Bronchial epithelial cell (primary cell): ENCODE measurements at regions not wholly inside any gene's neighbourhood (a gene's known extent, or its start where the extent isn't known, plus 50 kb on each side); places are given as distances from the start of the nearest gene placed in this dataset.
A peak's percentile ranks its signal among the peaks of the same experiment; 100 is the strongest.

ENCODE experiments used
- DNase-seq: peaks from one replicate; pipeline ENCODE4 v3.0.0-alpha.2; 2010; ENCODE audit warnings: low read depth
- FAIRE-seq: peaks from 2 replicates; lab custom pipeline; 2011; peaks lifted over from hg19 to GRCh38; lab: Jason Lieb, UNC
- H3K27me3 ChIP-seq: 2 replicates; pipeline ENCODE4 v1.5.1; 2011; ENCODE audit warnings: low read length; ENCODE audit not compliant: control insufficient read depth, insufficient read depth
- H3K36me3 ChIP-seq: 2 replicates; pipeline ENCODE4 v1.5.1; 2011; ENCODE audit warnings: low read length; ENCODE audit not compliant: control insufficient read depth, insufficient read depth
- H3K4me3 ChIP-seq: 2 replicates; pipeline ENCODE4 v1.5.1; 2011; ENCODE audit warnings: mild to moderate bottlenecking, low read depth, low read length, control low read depth
- CTCF ChIP-seq: IDR thresholded peaks from 2 replicates; pipeline ENCODE4 v1.5.1; 2011; ENCODE audit warnings: mild to moderate bottlenecking, moderate library complexity, low read length, control low read depth, inconsistent platforms; ENCODE audit not compliant: insufficient read depth, severe bottlenecking

DNA sequence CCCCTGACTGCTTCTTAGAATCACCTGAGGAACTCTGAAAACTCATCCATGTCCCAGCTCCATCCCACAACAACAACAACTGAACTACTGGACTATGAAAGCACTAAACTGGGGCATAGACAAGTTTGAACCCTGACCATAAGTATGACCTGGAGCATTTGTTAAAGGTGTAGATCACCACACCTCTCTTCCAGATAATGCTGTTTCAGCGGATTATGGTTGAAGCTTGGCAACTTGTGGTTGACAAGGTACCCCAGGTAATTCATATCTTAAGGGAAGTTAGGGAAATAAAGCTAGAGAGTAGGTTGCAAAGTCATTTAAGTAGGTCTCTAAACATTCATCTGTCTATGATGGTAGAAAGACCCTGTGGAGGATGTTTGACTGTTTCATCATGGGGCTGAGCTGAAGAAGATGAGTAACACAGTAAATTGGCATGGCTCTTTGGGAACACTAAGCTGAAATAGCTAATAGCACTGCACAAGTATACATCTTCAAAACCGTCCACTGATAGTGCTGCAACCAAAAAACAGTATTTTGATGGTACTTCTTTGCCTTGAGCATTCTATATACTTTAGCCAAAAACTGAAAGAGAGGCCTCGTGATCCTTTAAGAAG, 80.2 kb downstream of the TMEM174 start:
- TF ChIP-seq CTCF: no peak
- Histone ChIP-seq H3K4me3 (no peak overlapping the region), H3K36me3 (no peaks in the 10 kb centered on the region), H3K27me3 (no peaks in the 10 kb centered on the region)
- DNase-seq: no peak
- FAIRE-seq: peak; percentile 58

DNA sequence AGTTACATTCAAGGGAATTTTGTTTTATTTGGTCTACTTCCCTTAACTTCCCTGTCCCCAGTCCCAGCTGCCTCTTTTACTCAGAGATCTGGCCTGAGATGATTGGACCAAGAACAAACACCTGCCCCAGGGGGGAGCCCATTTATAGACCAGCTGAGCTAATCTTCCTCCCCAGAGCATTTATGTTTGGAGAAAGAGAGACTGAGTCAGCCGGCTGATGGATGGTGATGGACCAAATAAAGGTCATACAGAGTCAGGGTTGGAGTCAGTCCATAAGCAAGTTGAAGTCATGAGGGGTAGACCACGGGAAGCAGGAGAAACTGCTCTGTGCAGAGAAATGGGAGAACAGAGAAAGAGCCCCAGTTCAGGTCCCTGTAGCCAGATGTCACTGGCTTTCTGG, 77.7 kb downstream of the TMEM174 start:
- no peak for TF ChIP-seq CTCF
- no peak for FAIRE-seq
- H3K36me3 ChIP-seq: no peaks in the 10 kb centered on the region
- no peaks in the 10 kb centered on the region for H3K27me3 ChIP-seq
- H3K4me3 ChIP-seq: no peak overlapping the region
- DNase-seq: no peak

GRCh38 chr5:73242735-73243134, 69.7 kb downstream of the TMEM174 start:
- peak; percentile 45 for DNase-seq
- H3K4me3 ChIP-seq: no peak overlapping the region
- no peaks in the 10 kb centered on the region for H3K36me3 ChIP-seq

DNA sequence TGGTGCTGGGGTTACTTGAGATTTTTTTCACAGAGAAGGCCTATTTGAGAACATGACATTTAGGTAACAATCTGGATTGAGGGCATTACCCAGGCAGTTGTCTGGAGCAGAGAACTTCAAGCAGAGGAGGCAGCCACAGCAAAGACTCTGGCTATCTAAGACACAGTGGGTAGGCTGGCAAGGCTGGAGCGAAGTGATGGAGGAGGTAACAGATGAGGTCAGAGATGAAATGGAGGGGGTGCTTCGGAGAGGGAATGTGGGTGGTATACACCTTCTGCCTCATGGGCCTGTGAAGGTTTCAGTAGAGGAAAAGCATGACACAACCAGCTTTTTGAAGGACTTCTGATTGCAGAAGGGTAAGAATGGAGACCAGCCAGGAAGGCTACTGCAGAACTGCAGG, 65.9 kb downstream of the TMEM174 start:
- H3K36me3 ChIP-seq: no peaks in the 10 kb centered on the region
- peaks cover 3% of the 10 kb centered on the region for H3K27me3 ChIP-seq
- no peak for FAIRE-seq
- no peak for TF ChIP-seq CTCF
- no peak for DNase-seq
- no peak overlapping the region for H3K4me3 ChIP-seq

More at GRCh38 chr5:73242735-73243134, 69.7 kb downstream of the TMEM174 start:
- no peak for FAIRE-seq
- TF ChIP-seq CTCF: no peak
- peaks cover 3% of the 10 kb centered on the region for H3K27me3 ChIP-seq

- Histone ChIP-seq H3K27me3 (peaks cover 9% of the 10 kb centered on the region), H3K4me3 (no peak overlapping the region), H3K36me3 (no peaks in the 10 kb centered on the region)
- peak; percentile 77 for FAIRE-seq
- no peak for TF ChIP-seq CTCF
- peak; percentile 96 for DNase-seq
Measured at GRCh38 chr5:73236541-73237128, 63.6 kb downstream of the TMEM174 start.

- H3K4me3 ChIP-seq: no peak overlapping the region
- no peak for TF ChIP-seq CTCF
- H3K27me3 ChIP-seq: peaks cover 13% of the 10 kb centered on the region
- H3K36me3 ChIP-seq: no peaks in the 10 kb centered on the region
- DNase-seq: no peak
- no peak for FAIRE-seq
Measured at GRCh38 chr5:73234204-73234555, 61.2 kb downstream of the TMEM174 start.
